ENCODE measurements at regions not wholly inside any gene's neighbourhood (a gene's known extent, or its start where the extent isn't known, plus 50 kb on each side); places are given as distances from the start of the nearest gene placed in this dataset.

GRCh38 chr7:156223935-156224832, 411.9 kb upstream of the SHH start:
- DNase-seq (ENCODE audit: low read depth in 2 of 2) = no peak

- DNase-seq (ENCODE audit: low read depth in 2 of 2) = no peak
Measured at GRCh38 chr7:156222611-156223010, 410.3 kb upstream of the SHH start.

GRCh38 chr7:156222151-156222550, 409.9 kb upstream of the SHH start:
- DNase-seq (ENCODE audit: low read depth in 2 of 2) = no peak

- no peak for DNase-seq (ENCODE audit: low read depth in 2 of 2)
Measured at GRCh38 chr7:156220701-156221100, 408.4 kb upstream of the SHH start.

GRCh38 chr7:156220078-156220605, 407.9 kb upstream of the SHH start:
- no peak for DNase-seq (ENCODE audit: low read depth in 2 of 2)

- no peak for DNase-seq (ENCODE audit: low read depth in 2 of 2)
Measured at GRCh38 chr7:156219307-156220077, 407.2 kb upstream of the SHH start.

- no peak for DNase-seq (ENCODE audit: low read depth in 2 of 2)
Measured at GRCh38 chr7:156218544-156219306, 406.5 kb upstream of the SHH start.

- DNase-seq (ENCODE audit: low read depth in 2 of 2) = no peak
Measured at GRCh38 chr7:156217803-156218202, 405.5 kb upstream of the SHH start.

- no peak for DNase-seq (ENCODE audit: low read depth in 2 of 2)
Measured at GRCh38 chr7:156209087-156209486, 396.8 kb upstream of the SHH start.

GRCh38 chr7:156207306-156207705, 395.0 kb upstream of the SHH start:
- DNase-seq (ENCODE audit: low read depth in 2 of 2) = no peak

GRCh38 chr7:156206174-156206573, 393.9 kb upstream of the SHH start:
- DNase-seq (ENCODE audit: low read depth in 2 of 2) = no peak

- no peak for DNase-seq (ENCODE audit: low read depth in 2 of 2)
Measured at GRCh38 chr7:156204820-156205219, 392.6 kb upstream of the SHH start.

GRCh38 chr7:156203923-156204322, 391.7 kb upstream of the SHH start:
- no peak for DNase-seq (ENCODE audit: low read depth in 2 of 2)

- DNase-seq (ENCODE audit: low read depth in 2 of 2) = no peak
Measured at GRCh38 chr7:156198277-156198676, 386.0 kb upstream of the SHH start.

- DNase-seq (ENCODE audit: low read depth in 2 of 2) = no peak
Measured at GRCh38 chr7:156196649-156197048, 384.4 kb upstream of the SHH start.

GRCh38 chr7:156195276-156195675, 383.0 kb upstream of the SHH start:
- DNase-seq (ENCODE audit: low read depth in 2 of 2) = no peak

- DNase-seq (ENCODE audit: low read depth in 2 of 2) = no peak
Measured at GRCh38 chr7:156194813-156195212, 382.6 kb upstream of the SHH start.

GRCh38 chr7:156192921-156193320, 380.7 kb upstream of the SHH start:
- DNase-seq (ENCODE audit: low read depth in 2 of 2) = no peak

- no peak for DNase-seq (ENCODE audit: low read depth in 2 of 2)
Measured at GRCh38 chr7:156191090-156191489, 378.8 kb upstream of the SHH start.

GRCh38 chr7:156185076-156185475, 372.8 kb upstream of the SHH start:
- DNase-seq (ENCODE audit: low read depth in 2 of 2) = no peak

- no peak for DNase-seq (ENCODE audit: low read depth in 2 of 2)
Measured at GRCh38 chr7:156184164-156184563, 371.9 kb upstream of the SHH start.

Measured in stimulated activated CD4-positive, alpha-beta T cell treated with anti-CD3 and anti-CD28 coated beads, Interleukin-4, amount 100 ng/mL, for 48 hours (primary cell).